RPMI7951 (cell line): ENCODE measurements at regions not wholly inside any gene's neighbourhood (a gene's known extent, or its start where the extent isn't known, plus 50 kb on each side); places are given as distances from the start of the nearest gene placed in this dataset.
"Not testable (repeated sequence)": the region's sequence is repeated elsewhere in the genome, so short reads cannot be mapped to it uniquely, and the experiment has no call there.

Experiments used
- DNase-seq: peaks from one replicate; pipeline ENCODE4 v3.0.0-alpha.2; 2012; ENCODE audit warnings: low read depth

DNA sequence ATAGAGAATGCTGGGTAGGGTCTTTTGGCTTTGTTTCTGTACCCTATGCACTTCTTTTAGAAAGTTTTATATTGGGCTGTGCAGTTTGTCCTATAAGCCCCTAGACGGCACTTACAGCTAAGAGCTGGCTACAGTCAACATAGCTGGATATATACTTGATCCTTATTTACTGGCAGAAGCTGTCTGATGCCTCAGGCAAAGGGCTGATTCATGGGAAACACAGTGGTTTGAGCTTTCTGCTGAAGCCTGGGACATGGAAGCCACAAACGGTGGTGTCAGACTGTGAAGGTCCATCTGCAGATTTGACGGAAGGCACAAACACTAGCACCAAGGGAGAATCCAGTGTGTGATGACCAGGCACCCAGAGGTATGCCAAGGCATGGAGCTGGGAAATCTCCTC lies 608.4 kb downstream of the ANKRD50 start:
- peak; percentile 95 for DNase-seq

DNA sequence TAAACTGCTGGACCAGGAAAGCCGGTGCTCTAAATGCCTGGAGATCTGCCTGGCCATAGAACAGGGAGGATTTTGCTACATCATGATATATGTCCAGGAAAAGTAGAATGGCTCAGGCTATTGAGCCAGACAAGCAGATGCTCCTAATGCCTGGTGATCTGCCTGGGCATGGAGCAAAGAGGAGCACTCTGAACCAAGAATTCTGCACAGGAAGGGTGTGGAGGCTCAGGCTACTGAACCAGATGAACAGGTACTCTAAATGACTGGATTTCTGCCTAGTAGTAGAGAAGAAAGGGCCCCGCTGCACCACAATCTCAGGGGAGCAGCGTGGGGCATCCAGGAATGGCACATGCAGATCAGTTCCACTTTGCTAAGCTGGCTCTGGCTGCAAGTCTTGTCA lies 607.9 kb downstream of the ANKRD50 start:
- no peak for DNase-seq

DNA sequence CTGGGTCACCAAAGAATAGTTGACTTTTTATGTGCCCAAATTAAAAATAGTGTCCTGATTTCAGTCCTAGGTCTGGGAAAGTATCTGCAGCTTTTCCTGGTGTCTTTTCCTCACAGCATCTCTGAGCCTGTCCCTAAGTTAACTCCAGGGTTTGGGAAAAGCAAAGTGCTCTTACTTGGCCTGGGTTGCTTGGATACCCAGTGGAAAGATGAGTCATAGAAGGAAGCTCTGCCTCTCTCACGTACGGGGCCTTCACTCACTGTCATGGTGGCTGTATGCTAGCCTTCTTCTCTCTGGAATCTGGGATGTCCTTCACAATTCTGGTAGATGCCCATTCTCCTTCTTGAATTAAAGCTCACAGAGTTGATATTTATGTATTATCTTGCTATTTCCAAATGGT lies 607.3 kb downstream of the ANKRD50 start:
- peak; percentile 89 for DNase-seq

DNA sequence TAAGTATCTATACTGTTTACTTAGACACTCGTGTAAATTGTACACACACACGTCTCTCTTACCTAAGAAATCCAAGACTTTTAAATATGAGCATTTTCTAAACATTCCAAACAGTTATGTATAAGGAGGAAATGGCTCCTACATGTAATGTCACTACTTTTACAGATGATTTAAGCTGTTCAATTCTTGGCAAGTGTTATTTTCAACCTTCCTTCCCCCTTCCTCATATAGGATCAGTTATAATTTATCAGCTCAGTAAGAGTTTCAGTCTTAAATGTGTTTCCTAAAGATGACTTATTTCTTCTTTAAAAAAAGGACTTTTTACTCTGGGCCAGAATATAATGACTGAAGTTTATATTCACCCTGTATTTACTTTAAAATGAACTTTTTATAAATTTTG lies 601.1 kb downstream of the ANKRD50 start:
- no peak for DNase-seq

DNA sequence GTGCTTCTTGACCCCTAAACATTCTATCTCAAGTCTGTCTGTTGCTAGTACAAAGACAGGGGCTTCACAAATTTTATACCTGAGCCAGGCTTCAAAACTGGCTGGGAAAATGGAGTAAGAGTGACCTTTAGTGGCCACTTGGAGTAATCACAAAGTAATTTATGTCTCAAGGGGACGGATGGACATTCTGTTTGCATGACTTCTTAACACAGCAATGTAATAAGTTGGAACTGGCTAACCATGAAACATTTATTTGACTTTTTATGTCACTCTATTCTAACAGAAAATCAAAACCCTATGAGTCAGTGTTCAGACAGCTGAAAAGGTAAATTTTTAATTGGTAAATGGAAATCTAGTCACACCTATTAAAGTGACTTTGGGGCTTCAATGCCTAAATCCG lies 600.6 kb downstream of the ANKRD50 start:
- peak; percentile 79 for DNase-seq

DNA sequence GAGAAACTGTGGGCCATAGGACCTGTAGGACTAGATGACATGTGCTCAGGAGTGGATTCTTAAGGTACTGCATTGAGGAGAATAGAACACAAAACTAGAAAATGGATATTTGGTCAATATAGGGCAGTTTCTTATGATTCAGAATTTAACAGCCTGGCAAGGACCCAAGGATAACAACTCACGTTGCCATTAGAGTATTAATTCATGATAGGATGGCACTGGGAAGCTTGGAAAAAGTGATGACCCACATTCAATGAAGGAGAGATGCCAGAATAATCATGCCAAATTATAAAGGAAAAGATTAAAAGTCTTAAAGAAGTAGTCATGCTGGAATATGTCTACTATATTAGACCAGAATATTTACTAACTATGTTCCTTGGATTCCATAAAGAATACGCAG lies 594.5 kb downstream of the ANKRD50 start:
- peak; percentile 8 for DNase-seq

DNA sequence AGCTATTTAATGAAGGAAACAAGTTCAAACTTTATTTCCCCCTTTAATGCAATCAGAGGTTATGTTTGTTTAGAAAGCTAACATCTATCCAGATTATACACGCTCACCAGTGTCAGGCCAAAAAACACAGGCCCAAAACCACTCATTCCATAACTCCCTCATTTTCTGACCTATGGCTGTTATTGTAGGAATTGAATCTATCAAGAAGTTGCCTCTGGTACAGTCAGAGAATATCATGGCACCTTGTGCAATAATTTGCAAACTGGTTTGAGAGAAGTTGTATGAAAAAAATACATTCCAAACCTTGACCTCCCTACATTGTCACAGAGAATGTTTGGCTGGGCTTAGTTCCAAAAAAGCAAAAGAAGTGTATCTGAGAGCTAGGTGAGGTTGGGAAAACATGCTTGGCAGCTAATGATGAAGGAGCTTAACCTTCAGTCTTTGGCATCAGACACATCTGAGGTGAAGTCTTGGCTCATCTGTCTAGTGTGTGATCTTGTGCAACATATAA lies 591.0 kb downstream of the ANKRD50 start:
- DNase-seq = peak; percentile 9

DNA sequence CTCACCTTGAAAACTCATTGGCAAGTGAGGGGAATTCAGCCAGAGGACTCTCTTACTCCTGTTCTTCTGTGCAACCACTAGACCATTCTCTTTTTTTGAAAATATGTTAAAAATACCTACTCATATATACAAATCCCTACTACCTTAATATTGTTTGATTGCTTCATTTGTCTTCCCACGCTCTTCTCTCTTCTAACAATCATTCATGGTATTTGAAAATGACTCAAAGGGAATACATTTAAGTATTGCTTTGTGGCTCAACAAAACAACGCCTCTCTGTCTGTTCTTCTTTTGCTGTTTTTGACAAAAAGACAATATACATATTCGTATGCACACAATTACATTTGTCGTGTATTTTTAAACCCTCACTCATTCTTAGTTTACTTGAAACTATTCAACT lies 589.4 kb downstream of the ANKRD50 start:
- no peak for DNase-seq

DNA sequence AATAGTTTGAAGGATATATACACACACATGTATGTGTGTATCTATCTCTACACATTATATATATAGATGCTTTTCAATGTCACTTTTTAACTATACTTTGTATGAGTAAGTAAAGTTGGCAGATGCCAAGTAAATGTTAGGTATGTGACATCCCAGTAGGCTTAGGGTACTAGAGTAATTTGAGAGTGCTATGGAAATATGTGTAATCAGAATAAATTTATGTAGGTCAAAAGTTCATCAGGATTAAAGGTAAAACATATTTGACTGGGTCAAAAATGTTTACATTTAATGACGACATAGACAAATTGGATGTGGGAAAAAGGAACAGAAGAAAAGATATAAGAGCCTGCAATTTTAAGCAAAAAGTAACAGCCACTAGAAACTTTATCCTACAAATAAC lies 588.8 kb downstream of the ANKRD50 start:
- no peak for DNase-seq

DNA sequence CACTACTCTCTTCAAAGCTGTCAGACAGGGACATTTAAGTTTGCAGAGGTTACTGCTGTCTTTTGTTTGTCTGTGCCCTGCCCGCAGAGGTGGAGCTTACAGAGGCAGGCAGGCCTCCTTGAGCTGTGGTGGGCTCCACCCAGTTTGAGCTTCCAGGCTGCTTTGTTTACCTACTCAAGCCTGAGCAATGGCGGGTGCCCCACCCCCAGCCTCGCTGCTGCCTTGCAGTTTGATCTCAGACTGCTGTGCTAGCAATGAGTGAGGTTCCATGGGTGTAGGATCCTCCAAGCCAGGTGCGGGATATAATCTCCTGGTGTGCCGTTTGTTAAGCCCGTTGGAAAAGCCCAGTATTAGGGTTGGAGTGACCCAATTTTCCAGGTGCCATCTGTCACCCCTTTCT lies 581.2 kb downstream of the ANKRD50 start:
- not testable (repeated sequence) for DNase-seq

DNA sequence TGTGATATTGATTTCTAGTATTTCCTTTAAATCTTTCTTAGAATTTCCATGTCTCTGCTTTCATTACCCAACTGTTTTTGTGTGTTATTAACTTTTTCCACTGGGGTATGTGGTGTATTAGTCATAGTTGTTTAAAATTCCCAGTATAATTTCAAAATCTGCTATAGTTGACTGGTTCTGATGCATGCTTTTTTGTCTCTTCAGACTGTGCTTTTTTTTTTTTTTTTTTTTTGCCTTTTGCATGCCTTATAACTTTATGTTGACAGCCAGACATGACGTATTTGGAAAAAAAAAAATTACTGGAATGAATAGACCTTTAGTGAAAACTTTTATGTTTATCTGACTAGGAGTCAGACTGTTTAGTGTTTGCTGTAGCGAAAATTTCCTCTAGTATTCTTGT lies 580.4 kb downstream of the ANKRD50 start:
- DNase-seq = peak; percentile 17

DNA sequence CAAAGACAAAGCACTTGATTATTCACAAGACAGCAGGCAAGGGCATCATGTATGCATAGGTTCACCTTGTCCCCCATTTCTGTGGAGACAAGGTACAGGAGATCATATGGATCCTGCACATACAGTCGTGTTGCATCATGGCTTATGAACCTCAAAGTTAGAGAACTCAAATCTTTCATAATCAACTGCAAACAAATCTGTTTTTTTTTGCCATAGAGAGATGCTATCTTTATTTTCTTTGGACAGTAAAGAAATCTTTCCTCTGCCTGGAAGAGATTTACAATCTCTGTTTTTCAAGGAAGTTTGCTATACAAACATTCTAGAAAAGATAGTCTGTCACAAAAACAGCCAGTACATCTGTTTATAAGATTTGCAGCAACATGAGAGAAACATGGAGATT lies 578.8 kb downstream of the ANKRD50 start:
- DNase-seq = no peak

DNA sequence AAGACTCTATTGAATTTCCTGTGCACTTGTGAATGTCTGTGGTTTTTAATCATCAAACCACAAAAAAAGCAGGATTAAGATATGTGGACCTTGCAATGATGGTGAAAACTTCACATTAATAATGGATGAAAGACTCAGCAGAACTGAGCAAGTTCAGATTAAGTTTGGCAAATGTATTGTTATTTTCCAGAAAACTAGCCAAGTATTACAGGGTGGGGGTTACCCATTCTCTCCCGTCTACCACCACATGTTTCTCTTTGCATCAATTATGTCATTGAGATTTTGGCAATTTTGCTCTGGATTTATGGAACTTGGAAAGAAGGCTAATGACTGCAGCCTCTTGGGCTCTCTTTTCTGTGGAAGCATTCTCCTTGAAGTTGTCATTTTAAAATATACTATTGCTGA lies 577.1 kb downstream of the ANKRD50 start:
- DNase-seq = peak; percentile 78

DNA sequence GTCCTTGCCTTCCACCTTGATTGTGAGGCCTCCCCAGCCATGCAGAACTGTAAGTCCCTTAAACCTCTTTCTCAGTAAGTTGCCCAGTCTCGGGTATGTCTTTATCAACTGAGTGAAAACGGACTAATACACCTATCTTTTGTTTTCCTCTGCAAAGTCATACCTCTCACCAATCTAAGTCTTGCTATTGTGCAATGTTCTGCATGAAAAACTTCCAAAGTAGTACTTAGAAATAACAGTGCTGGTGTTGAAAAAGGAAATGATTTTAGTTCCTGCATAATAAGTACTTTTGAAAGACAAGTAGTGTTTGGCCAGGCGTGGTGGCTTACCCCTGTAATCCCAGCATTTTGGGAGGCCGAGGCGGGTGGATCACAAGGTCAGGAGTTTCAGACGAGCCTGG lies 573.5 kb downstream of the ANKRD50 start:
- no peak for DNase-seq

DNA sequence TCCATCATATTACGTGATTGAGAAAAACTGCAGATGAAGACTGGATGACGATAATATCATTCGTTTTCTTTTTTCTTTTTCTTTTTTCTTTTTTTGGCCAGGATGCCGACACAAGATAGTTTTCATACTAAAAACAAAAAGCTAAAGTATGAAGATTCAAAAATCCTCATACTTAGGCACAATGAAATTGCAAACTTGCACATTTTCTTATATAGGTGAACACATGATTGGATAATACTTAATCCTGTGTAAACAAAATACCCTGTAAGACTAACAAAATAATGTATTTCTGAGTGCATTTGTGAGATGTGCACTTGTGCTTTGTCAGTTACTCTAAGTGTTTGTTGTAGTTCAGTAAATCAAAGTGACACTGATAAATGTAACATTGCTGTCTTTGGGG lies 568.9 kb downstream of the ANKRD50 start:
- no peak for DNase-seq

DNA sequence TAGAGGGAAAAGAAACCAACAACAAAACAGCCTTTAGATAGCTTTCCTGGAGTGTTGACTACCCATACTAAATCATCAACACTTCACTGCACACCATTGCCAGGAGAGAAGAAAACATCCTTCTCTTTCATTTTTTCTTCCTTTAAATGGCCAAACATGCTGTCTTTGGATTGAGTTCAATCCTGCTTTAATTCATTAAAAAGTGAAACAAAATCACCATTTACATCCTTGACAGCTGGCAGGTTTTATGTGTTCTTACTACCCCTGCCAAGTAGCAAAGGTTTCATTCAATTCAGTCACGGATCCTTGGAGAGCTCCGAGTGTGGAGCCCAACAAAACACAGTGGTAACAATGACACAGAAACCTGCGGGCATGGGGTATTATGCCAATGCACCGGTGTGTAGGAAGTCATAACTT lies 568.3 kb downstream of the ANKRD50 start:
- DNase-seq = peak; percentile 71

DNA sequence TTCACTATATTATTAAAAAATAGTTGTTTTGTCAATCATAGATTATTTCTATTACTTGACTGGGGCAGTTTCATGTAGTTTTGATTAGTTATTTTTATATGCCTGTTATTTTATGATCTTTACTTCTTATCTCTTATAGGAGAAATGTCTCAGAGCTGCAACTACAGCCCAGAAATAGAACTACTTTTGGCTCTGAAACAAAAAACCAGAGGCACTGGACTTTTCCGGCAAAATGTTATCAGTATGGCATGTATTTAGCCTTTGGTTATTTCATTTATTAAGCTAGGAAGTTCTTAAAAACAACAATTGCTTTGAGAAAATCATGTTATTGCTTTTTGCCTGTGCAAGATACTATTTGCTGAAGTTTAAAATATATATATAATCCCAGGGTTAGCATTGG lies 566.5 kb downstream of the ANKRD50 start:
- DNase-seq = no peak

DNA sequence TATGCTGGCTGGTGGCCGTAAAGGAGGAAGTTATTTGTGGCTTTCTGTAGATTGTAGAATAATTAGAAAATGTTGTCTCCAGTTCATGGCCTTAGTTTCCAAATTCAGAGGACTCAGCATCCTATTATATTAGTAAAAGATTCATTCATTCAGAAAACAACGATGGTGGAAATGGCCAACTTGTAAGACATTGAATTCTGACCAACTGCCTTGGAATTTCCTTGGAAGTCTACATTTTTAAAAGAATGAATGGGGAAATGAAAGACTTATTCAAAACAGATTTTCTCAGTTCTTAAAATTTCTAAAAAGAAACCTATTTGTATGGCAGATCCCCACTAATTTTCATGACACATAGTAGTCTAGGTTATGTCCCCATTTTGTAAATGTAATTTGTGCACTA lies 561.5 kb downstream of the ANKRD50 start:
- DNase-seq = no peak

DNA sequence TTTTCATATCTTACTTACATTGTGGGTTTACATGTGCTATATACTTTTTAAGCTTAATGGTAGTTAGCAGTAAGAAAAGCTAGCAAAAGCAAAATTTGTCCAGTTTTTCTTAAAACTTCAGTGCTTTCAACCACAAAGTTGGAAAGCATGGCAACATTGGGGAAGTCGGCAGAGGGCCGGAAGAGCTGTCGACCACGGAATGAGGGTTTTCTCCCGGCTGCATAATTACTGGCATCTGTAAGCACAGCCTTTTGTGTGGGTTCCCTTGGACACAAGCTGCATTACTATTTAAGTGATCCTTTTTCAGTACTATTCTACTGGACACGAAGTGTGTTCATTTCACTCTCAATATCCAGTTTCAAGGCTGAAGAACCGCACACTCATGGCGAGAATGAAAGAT lies 560.4 kb downstream of the ANKRD50 start:
- peak; percentile 83 for DNase-seq

DNA sequence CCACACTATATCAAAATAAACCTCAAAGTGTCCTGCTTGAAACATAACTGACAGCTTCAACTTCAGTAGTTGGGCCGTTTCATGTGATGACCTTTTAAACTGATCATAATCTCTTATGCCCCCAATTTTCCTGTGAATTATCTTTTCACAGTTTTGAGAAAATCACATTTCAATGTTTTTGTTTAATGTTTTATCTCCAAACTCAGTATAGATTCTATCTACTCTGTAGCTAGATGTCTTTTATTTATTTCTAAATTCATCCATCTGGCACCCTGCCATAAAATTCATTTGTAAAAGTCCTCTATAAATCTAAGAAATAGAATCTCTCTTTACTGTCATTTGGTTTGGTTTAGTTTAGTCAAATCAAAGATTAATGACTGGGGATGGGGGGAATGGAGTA lies 557.3 kb downstream of the ANKRD50 start:
- no peak for DNase-seq

DNA sequence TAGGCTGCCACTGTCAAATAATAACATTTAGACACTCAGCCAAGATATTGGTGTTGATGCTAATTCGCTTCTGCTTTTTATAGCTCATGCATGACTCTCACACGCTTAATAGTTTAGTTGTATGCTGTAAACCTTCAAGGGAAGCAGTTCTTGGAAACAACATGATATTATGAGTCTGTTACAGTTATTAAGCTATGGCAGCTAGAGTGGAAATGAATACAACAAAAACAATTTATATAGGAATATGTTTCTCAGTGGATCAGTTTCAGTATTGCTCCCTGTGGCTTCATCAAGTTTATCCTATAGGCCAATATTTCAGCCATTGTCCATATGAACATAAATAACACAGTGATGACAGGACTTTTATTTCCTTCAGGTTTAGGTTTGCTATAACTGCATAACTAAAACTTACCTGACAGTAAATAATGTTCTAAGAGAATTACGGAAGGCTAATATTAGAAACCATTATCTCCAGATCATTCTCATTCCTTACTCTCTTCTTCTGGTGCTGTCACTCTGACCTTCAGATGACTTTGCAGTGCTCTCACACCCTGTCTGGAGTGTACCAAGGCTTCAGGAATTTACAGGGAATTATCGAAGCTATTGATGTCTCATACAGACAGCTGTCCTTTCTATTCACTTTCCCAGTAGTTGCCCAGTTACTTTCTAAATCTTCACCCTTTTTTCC lies 555.0 kb downstream of the ANKRD50 start:
- DNase-seq = no peak

DNA sequence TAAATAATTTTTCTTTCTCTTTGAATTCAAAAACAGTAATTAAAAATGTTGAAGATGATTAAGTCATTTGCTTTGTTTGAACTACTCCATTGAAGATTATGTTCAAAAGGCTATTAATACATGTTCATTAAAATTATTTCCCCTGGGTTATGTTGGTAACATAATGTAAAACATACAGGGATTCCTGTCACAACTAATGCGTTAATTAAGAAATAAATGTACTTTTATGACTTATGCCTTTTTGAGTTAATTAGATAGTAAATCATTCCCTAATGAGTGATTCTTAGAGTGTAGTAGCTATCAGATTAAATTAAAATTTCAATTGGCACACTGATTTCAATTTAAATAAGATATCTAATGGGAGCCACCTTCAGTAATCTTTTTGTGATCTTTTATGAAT lies 549.1 kb downstream of the ANKRD50 start:
- DNase-seq = no peak

DNA sequence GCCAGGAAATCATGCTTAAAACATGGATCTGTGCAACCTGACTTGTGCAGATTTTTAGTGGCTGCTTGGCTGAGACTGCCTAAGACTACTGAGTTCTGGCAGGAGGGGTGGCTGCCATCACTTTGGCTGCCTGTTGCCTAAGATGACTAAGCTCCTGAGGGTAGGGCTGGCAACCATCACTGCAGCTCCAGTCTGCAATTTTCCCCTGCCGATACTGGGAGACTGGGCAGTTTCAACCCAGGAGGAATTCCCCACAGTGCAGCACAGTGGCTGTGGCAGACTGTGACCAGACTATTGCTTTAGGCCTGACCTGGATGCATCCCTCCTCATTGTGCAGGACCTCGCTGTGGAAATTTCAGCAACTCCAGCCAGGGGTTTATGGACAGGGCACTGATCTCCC lies 544.9 kb downstream of the ANKRD50 start:
- peak; percentile 59 for DNase-seq

DNA sequence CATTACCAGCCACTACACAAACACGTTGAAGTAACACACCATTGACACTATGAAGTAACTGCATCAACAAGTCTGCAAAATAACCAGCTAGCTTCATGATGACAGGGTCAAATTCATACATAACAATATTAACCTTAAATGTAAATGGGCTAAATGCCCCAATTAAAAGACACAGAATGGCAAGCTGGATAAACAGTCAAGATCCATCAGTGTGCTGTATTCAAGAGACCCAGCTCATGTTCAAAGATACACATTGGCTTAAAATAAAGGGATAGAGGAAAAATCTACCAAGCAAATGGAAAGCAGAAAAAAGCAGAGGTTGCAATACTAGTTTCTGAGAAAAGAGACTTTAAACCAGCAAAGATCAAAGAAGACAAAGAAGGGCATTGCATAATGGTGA lies 543.0 kb downstream of the ANKRD50 start:
- DNase-seq = not testable (repeated sequence)
